HUES6 (cell line): ENCODE measurements at regions not wholly inside any gene's neighbourhood (a gene's known extent, or its start where the extent isn't known, plus 50 kb on each side); places are given as distances from the start of the nearest gene placed in this dataset.

ENCODE experiments used
- H3K27ac ChIP-seq: 2 replicates; pipeline ENCODE4 v1.7.0; 2013; ENCODE audit warnings: low read depth, mild to moderate bottlenecking, low read length, inconsistent platforms
- H3K27me3 ChIP-seq: 2 replicates; pipeline ENCODE4 v1.6.1; 2013; ENCODE audit warnings: low read length; ENCODE audit not compliant: control insufficient read depth, insufficient read depth
- H3K36me3 ChIP-seq: 2 replicates; pipeline ENCODE4 v1.6.1; 2013; ENCODE audit warnings: low read length; ENCODE audit not compliant: control insufficient read depth, insufficient read depth
- H3K4me1 ChIP-seq: 2 replicates; pipeline ENCODE4 v1.6.1; 2013; ENCODE audit warnings: low read length; ENCODE audit not compliant: control insufficient read depth, insufficient read depth
- H3K4me3 ChIP-seq: 2 replicates; pipeline ENCODE4 v1.5.1; 2013; ENCODE audit warnings: low read depth, low read length
- H3K9ac ChIP-seq: one replicate; pipeline ENCODE4 v1.6.1; 2013; ENCODE audit warnings: mild to moderate bottlenecking, low read length
- H3K9me3 ChIP-seq: 2 replicates; pipeline ENCODE4 v1.6.1; 2013; ENCODE audit warnings: low read depth, low read length; ENCODE audit not compliant: control insufficient read depth, insufficient read depth

GRCh38 chr10:117684046-117684610 lies 141.6 kb downstream of the EMX2 start:
- H3K9ac ChIP-seq: no peak overlapping the region

DNA sequence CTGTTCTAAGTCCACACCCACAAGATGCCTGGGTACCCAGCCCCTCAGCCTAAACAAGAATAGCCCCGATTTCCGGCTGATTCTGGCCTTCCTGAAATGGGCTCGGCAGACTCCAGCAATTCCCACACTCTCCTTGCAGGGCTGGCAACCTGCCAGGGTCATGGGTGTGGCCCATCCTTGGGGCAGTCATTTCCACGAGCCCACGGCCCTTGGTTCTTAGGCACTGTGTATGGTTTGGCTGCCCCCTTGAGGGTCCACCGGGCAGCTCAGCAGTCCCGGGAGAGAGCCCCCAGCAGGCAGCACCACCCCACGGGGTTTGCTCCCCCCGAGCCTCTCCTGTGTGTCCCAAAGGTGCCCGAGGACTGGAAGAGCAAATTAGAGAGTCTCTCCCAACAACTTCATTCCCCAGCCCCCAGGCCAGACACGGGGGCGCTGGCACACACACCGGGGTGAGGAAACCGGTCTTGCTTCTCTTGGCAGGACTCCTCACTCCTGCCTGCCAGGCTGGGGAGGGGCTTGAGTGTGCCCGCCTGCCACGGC lies 142.2 kb downstream of the EMX2 start:
- Histone ChIP-seq H3K9ac (no peak overlapping the region), H3K27ac (no peak overlapping the region)

More at GRCh38 chr10:117684046-117684610, 141.6 kb downstream of the EMX2 start:
- Histone ChIP-seq H3K9me3 (no peaks in the 10 kb centered on the region), H3K4me1 (no peaks in the 10 kb centered on the region), H3K36me3 (no peaks in the 10 kb centered on the region), H3K4me3 (no peak overlapping the region), H3K27me3 (no peaks in the 10 kb centered on the region; the same call in 1 of the 2 replicates), H3K27ac (no peak overlapping the region)

GRCh38 chr10:117685431-117685830 lies 142.9 kb downstream of the EMX2 start:
- no peaks in the 10 kb centered on the region; the same call in 1 of the 2 replicates for H3K27me3 ChIP-seq
- no peaks in the 10 kb centered on the region for H3K9me3 ChIP-seq
- H3K9ac ChIP-seq: no peak overlapping the region
- no peak overlapping the region for H3K27ac ChIP-seq
- no peaks in the 10 kb centered on the region for H3K4me1 ChIP-seq
- no peak overlapping the region for H3K4me3 ChIP-seq
- H3K36me3 ChIP-seq: no peaks in the 10 kb centered on the region

More for the DNA sequence above, 142.2 kb downstream of the EMX2 start:
- Histone ChIP-seq H3K4me3 (no peak overlapping the region), H3K4me1 (no peaks in the 10 kb centered on the region), H3K9me3 (no peaks in the 10 kb centered on the region), H3K27me3 (no peaks in the 10 kb centered on the region; the same call in 1 of the 2 replicates), H3K36me3 (no peaks in the 10 kb centered on the region)

DNA sequence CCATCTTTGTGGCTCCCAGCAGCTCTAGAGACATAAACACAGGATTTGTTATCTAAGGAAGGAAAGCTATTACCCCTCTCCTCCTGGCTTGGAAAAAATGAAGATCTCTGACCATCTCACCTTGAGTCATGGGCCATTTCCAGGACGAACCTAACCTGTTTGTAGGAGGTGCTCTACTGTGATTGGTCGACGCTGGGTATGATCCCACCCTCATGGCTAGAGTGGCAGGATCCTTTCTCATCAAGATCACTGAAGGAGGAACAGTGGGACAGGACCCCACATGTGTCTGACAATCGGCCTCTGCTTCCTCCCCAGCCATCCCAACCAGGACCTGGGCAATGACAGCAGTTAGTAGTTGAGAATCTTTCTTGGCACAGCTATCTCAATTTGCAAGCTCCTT lies 144.1 kb downstream of the EMX2 start:
- Histone ChIP-seq H3K9me3 (no peaks in the 10 kb centered on the region), H3K4me1 (no peaks in the 10 kb centered on the region), H3K4me3 (no peak overlapping the region), H3K27ac (no peak overlapping the region), H3K9ac (no peak overlapping the region), H3K36me3 (no peaks in the 10 kb centered on the region), H3K27me3 (no peaks in the 10 kb centered on the region; the same call in 1 of the 2 replicates)

GRCh38 chr10:117688358-117688757 lies 145.8 kb downstream of the EMX2 start:
- Histone ChIP-seq H3K9me3 (no peaks in the 10 kb centered on the region), H3K27ac (no peak overlapping the region), H3K27me3 (no peaks in the 10 kb centered on the region; the same call in 1 of the 2 replicates), H3K4me1 (no peaks in the 10 kb centered on the region), H3K4me3 (no peak overlapping the region), H3K9ac (no peak overlapping the region), H3K36me3 (no peaks in the 10 kb centered on the region)

DNA sequence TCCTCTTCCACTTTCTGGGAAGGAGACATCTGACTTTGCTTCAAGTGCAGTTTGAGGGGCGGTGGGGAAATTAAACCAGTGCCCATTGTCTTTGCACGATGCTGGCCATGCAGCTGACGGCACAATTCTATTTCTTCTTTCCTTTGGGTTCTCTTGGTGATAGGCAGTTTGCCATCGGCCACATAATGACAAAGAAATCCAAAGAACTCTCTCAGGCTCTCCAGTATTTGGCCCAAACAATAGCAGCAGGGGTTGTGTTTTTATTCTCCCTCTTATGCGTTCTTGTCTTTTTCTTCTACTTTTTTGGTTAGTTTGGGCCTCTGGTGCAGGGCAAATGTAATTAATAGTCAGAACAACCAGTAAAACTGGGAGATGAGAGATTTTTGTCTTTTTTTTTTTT lies 147.0 kb downstream of the EMX2 start:
- Histone ChIP-seq H3K4me1 (no peaks in the 10 kb centered on the region), H3K27ac (no peak overlapping the region), H3K27me3 (no peaks in the 10 kb centered on the region; the same call in 1 of the 2 replicates), H3K4me3 (no peak overlapping the region), H3K9me3 (no peaks in the 10 kb centered on the region), H3K36me3 (no peaks in the 10 kb centered on the region), H3K9ac (no peak overlapping the region)

DNA sequence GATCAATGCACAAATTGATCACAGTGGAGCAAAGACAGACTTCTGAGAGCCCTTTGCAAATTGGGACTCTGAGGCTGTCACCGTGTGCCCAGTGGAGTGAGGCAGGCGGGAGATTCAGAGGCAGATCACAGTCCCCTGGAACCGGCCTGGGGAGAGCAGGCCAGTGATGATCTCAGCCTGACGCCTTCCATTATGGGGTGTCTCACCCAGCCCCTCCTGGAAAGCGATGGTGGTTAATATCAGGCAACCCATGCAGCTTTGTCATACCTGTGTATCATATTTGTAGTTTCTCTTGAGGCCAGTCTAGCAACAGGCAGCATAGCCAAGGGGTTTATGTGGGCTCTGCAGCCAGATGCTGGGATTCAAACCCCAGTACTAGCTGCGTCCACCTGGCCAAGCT lies 147.8 kb downstream of the EMX2 start:
- H3K27ac ChIP-seq: no peak overlapping the region
- H3K27me3 ChIP-seq: no peaks in the 10 kb centered on the region; the same call in 1 of the 2 replicates
- H3K4me1 ChIP-seq: no peaks in the 10 kb centered on the region
- H3K9ac ChIP-seq: no peak overlapping the region
- H3K36me3 ChIP-seq: no peaks in the 10 kb centered on the region
- no peaks in the 10 kb centered on the region for H3K9me3 ChIP-seq
- no peak overlapping the region for H3K4me3 ChIP-seq

- no peaks in the 10 kb centered on the region for H3K36me3 ChIP-seq
- H3K27me3 ChIP-seq: no peaks in the 10 kb centered on the region
- no peak overlapping the region for H3K4me3 ChIP-seq
- no peaks in the 10 kb centered on the region for H3K9me3 ChIP-seq
- H3K4me1 ChIP-seq: no peaks in the 10 kb centered on the region
- H3K9ac ChIP-seq: no peak overlapping the region
- no peak overlapping the region for H3K27ac ChIP-seq
These were observed 151.6 kb downstream of the EMX2 start for GRCh38 chr10:117694190-117694589.

DNA sequence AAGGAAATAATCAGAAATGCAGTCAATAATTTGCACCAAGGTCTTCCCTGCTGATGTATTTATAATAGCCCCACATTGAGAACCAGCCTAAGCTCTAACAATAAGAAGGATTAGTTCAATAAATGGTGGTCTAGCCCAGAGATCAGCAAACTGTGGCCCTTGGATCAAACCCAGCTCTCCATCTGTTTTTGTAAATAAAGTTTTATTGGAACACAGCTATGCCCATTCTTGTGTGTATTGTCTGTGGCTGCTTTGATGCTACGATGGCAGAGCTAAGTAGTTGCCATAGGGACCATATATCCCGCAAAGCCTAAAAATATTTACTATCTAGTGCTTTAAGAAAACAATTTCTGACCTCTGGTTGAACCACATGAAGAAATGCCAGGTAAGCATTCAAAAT lies 154.9 kb downstream of the EMX2 start:
- no peaks in the 10 kb centered on the region for H3K27me3 ChIP-seq
- H3K27ac ChIP-seq: no peak overlapping the region
- H3K9me3 ChIP-seq: no peaks in the 10 kb centered on the region
- no peak overlapping the region for H3K4me3 ChIP-seq
- H3K36me3 ChIP-seq: no peaks in the 10 kb centered on the region
- H3K4me1 ChIP-seq: no peaks in the 10 kb centered on the region
- no peak overlapping the region for H3K9ac ChIP-seq

DNA sequence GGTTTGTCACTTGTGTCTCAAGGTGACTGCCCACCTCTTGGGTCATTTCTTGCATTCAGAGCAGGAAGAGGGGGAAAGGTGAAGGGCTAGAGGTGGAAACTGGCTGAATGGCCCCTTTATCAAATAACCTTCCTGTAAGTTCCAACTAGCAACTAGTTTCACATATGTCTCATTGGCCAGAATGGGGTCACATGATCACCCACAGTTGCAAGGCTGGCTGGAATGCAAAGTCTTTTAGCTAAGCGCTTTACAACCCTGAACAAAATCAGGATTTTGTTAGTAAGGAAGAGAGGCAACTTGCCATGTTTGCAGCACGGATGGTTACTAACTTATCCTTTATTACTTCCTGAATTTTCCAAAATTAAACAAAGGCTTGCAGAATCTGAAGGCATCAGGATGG lies 156.3 kb downstream of the EMX2 start:
- H3K9me3 ChIP-seq: no peaks in the 10 kb centered on the region
- H3K36me3 ChIP-seq: no peaks in the 10 kb centered on the region
- no peaks in the 10 kb centered on the region for H3K27me3 ChIP-seq
- no peak overlapping the region for H3K9ac ChIP-seq
- no peaks in the 10 kb centered on the region for H3K4me1 ChIP-seq
- H3K27ac ChIP-seq: no peak overlapping the region
- H3K4me3 ChIP-seq: no peak overlapping the region

DNA sequence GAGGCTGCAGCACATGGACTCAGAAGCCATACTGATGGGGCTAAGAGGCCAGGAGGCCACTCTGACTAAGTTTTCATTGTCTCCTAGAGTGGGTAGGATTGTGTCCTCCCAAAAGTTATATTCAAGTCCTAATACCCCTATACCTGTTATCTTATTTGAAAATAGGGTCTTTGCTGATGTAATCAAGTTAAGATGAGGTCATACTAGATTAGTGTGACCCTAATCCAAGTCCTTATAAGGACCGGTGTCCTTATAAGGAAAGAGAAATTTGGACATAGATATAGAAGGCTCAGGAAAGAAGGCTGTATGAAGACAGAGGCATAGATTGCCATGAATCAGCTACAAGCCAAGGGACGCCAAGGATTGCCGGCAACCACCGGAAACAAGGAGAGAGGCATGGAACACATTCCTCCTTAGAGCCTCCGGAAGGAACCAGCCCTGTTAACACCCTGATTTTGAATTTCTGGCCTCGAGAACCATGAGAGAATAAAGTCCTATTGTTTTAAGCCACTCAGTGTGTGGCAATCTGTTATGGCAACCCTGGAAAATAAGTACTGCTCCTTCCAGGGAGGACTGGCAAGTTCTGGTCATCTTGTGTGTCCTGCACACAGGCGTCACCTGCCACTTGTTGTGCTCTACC lies 157.0 kb downstream of the EMX2 start:
- H3K36me3 ChIP-seq: no peaks in the 10 kb centered on the region
- no peak overlapping the region for H3K9ac ChIP-seq
- no peaks in the 10 kb centered on the region for H3K4me1 ChIP-seq
- H3K9me3 ChIP-seq: no peaks in the 10 kb centered on the region
- H3K27ac ChIP-seq: no peak overlapping the region
- H3K4me3 ChIP-seq: no peak overlapping the region
- no peaks in the 10 kb centered on the region for H3K27me3 ChIP-seq
